ENCODE measurements at regions not wholly inside any gene's neighbourhood (a gene's known extent, or its start where the extent isn't known, plus 50 kb on each side); places are given as distances from the start of the nearest gene placed in this dataset.

DNA sequence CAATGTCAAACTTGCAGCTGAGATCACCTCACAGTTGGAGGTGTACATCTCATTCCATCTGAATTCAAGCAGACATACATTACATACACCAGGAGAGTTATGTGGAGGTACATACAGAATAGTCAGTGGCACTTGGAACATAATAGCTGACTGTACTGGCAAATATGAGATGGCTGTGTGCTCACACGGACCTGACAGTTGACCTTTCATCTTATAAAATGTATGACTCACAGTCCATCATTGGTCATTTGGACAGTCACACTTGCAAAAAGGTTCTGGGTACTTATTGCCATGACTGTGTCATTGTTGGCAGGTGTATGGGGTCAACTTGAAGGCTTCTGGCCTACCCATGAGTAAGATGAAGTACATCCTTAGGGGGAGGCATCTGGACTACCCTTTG is 88.6 kb upstream of the WDR1 start:
- H3K4me1 ChIP-seq: no peaks in the 10 kb centered on the region
- H3K4me3 ChIP-seq: no peak overlapping the region
- no peaks in the 10 kb centered on the region for H3K9me3 ChIP-seq
- TF ChIP-seq, protein P1, sequence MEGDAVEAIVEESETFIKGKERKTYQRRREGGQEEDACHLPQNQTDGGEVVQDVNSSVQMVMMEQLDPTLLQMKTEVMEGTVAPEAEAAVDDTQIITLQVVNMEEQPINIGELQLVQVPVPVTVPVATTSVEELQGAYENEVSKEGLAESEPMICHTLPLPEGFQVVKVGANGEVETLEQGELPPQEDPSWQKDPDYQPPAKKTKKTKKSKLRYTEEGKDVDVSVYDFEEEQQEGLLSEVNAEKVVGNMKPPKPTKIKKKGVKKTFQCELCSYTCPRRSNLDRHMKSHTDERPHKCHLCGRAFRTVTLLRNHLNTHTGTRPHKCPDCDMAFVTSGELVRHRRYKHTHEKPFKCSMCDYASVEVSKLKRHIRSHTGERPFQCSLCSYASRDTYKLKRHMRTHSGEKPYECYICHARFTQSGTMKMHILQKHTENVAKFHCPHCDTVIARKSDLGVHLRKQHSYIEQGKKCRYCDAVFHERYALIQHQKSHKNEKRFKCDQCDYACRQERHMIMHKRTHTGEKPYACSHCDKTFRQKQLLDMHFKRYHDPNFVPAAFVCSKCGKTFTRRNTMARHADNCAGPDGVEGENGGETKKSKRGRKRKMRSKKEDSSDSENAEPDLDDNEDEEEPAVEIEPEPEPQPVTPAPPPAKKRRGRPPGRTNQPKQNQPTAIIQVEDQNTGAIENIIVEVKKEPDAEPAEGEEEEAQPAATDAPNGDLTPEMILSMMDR (IDR thresholded peaks at IDR 0.05): no peak
- no peak for TF ChIP-seq POLR2A (IDR thresholded peaks at IDR 0.05)
- WGBS (ENCODE audit: insufficient coverage, low coverage, low lambda C conversion rate, missing lambda C conversion rate): 25% methylated on average over 1 of the region's 1 CpG
- no peaks in the 10 kb centered on the region for H3K36me3 ChIP-seq
- intact Hi-C loops (cut with DNase I): no loop called here
- ATAC-seq (peak in 1 of 4 donors; percentile 56), DNase-seq (no peak)
- no peak overlapping the region for H3K27ac ChIP-seq
- no peaks in the 10 kb centered on the region for H3K27me3 ChIP-seq

DNA sequence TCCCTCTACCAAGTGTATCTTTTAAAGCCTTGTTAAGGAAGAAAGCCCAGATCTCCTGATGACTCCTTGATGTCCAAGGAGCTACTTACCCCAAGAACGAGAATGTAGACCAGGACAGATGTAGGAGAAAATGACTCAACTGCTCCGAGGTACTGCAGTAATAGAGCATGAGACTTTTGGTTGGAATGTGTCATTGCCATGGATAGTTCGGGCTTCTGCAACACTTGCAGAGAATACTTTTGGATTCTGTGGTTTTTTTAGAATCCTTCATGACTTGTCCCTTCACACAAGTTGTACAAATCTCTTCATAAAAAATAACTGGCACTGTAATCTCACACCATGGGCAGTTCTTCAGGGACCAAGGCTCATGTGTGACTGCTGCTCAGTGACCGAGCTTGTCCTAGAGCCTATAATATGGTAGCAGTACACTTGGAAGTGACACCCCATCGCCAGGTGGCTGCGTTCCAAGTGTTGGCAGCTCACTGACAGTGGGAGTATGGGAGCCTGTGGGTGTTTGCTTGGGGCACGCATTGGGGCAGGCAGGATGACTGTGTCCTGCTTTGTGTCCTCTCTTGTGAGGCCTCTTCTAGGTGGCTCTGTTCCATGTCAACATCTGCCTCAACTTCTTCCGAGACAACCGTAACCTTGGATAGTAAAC is 87.9 kb upstream of the WDR1 start:
- Histone ChIP-seq H3K9me3 (no peaks in the 10 kb centered on the region), H3K4me3 (no peak overlapping the region), H3K27me3 (no peaks in the 10 kb centered on the region), H3K4me1 (no peaks in the 10 kb centered on the region), H3K27ac (no peak overlapping the region), H3K36me3 (no peaks in the 10 kb centered on the region)
- WGBS (ENCODE audit: insufficient coverage, low coverage, low lambda C conversion rate, missing lambda C conversion rate): 84% methylated on average over 4 of the region's 9 CpGs
- DNase-seq (no peak), ATAC-seq (no peak)
- intact Hi-C loops (cut with DNase I): no loop called here
- TF ChIP-seq POLR2A (IDR thresholded peaks at IDR 0.05): no peak
- TF ChIP-seq, protein P1 (IDR thresholded peaks at IDR 0.05): no peak

GRCh38 chr4:10203851-10204250 is 87.3 kb upstream of the WDR1 start:
- DNase-seq: no peak
- Histone ChIP-seq H3K36me3 (no peaks in the 10 kb centered on the region), H3K4me1 (no peaks in the 10 kb centered on the region), H3K4me3 (no peak overlapping the region), H3K9me3 (no peaks in the 10 kb centered on the region), H3K27ac (no peak overlapping the region), H3K27me3 (no peaks in the 10 kb centered on the region)
- intact Hi-C loops (cut with DNase I): no loop called here
- ATAC-seq: no peak
- 69% methylated on average over 3 of the region's 3 CpGs for WGBS (ENCODE audit: insufficient coverage, low coverage, low lambda C conversion rate, missing lambda C conversion rate)
- TF ChIP-seq, protein P1 (IDR thresholded peaks at IDR 0.05): no peak
- no peak for TF ChIP-seq POLR2A (IDR thresholded peaks at IDR 0.05)

- Histone ChIP-seq H3K27ac (no peak overlapping the region), H3K36me3 (no peaks in the 10 kb centered on the region), H3K4me3 (no peak overlapping the region), H3K9me3 (no peaks in the 10 kb centered on the region), H3K4me1 (no peaks in the 10 kb centered on the region), H3K27me3 (no peaks in the 10 kb centered on the region)
- no peak for TF ChIP-seq POLR2A (IDR thresholded peaks at IDR 0.05)
- TF ChIP-seq, protein P1 (IDR thresholded peaks at IDR 0.05): no peak
- intact Hi-C loops (cut with DNase I): no loop called here
- ATAC-seq: no peak
- WGBS (ENCODE audit: insufficient coverage, low coverage, low lambda C conversion rate, missing lambda C conversion rate): 90% methylated on average over 2 of the region's 4 CpGs
- no peak for DNase-seq
Observed at GRCh38 chr4:10201381-10202223, 85.0 kb upstream of the WDR1 start.
